ENCODE measurements at regions not wholly inside any gene's neighbourhood (a gene's known extent, or its start where the extent isn't known, plus 50 kb on each side); places are given as distances from the start of the nearest gene placed in this dataset.
A peak's percentile ranks its signal among the peaks of the same experiment; 100 is the strongest.

- H2AFZ ChIP-seq (ENCODE audit: low read depth, low read length), result no peak overlapping the region
Measured at GRCh38 chr7:115883629-115884028, 146.9 kb downstream of the TFEC start.

GRCh38 chr7:115881476-115881875, 149.1 kb downstream of the TFEC start:
- Histone ChIP-seq H3K4me3 (ENCODE audit: insufficient read depth in 1 of 2, low read depth in 1 of 2, low read length in 2 of 2) (no peak overlapping the region), H2BK15ac (ENCODE audit: low read depth, poor library complexity, severe bottlenecking) (no peak overlapping the region), H4K8ac (ENCODE audit: low read length) (no peak overlapping the region), H3K27ac (ENCODE audit: low read length, poor library complexity, severe bottlenecking) (no peak overlapping the region), H3K4ac (ENCODE audit: low read depth in 1 of 2, low read length in 2 of 2) (no peak overlapping the region), H2BK5ac (ENCODE audit: low read depth, low read length, poor library complexity, severe bottlenecking) (no peak overlapping the region), H3K18ac (ENCODE audit: low read depth in 1 of 2, low read length in 2 of 2) (no peak overlapping the region), H3K14ac (ENCODE audit: low read length in 2 of 2) (no peak overlapping the region), H2AFZ (ENCODE audit: low read depth, low read length) (no peak overlapping the region), H2BK120ac (ENCODE audit: low read depth, low read length) (no peak overlapping the region), H4K91ac (ENCODE audit: low read length) (no peak overlapping the region), H3K4me1 (ENCODE audit: control insufficient read depth, insufficient read depth, low read depth, low read length) (no peaks in the 10 kb centered on the region), H3K27me3 (ENCODE audit: control insufficient read depth in 1 of 2, insufficient read depth in 1 of 2, low read length in 2 of 2) (peaks cover 0 to 3% of the 10 kb centered on the region in 2 experiments), H2BK12ac (ENCODE audit: low read length in 2 of 2) (no peak overlapping the region), H3K9ac (ENCODE audit: low read length) (no peak overlapping the region), H3K9me3 (ENCODE audit: control insufficient read depth, low read length) (no peaks in the 10 kb centered on the region), H3K4me2 (ENCODE audit: low read length, poor library complexity, severe bottlenecking) (no peak overlapping the region), H3K79me1 (replicated peaks; ENCODE audit: low read length, poor library complexity, severe bottlenecking) (no peaks in the 10 kb centered on the region), H3K23ac (ENCODE audit: low read length in 2 of 2) (no peak overlapping the region), H2AK5ac (ENCODE audit: low read length, severe bottlenecking) (no peak overlapping the region), H3K36me3 (ENCODE audit: control insufficient read depth in 1 of 2, insufficient read depth in 2 of 2, low read depth in 1 of 2, low read length in 2 of 2) (no peaks in the 10 kb centered on the region)
- 100% methylated on average over 2 of the region's 2 CpGs for WGBS
- no peak for DNase-seq

More at GRCh38 chr7:115883629-115884028, 146.9 kb downstream of the TFEC start:
- Histone ChIP-seq H2BK5ac (ENCODE audit: low read depth, low read length, poor library complexity, severe bottlenecking) (no peak overlapping the region), H3K14ac (ENCODE audit: low read length in 2 of 2) (no peak overlapping the region), H3K27ac (ENCODE audit: low read length, poor library complexity, severe bottlenecking) (no peak overlapping the region), H3K4me3 (ENCODE audit: insufficient read depth in 1 of 2, low read depth in 1 of 2, low read length in 2 of 2) (no peak overlapping the region), H3K4me2 (ENCODE audit: low read length, poor library complexity, severe bottlenecking) (no peak overlapping the region), H3K79me1 (replicated peaks; ENCODE audit: low read length, poor library complexity, severe bottlenecking) (no peaks in the 10 kb centered on the region), H3K9me3 (ENCODE audit: control insufficient read depth, low read length) (no peaks in the 10 kb centered on the region), H3K23ac (ENCODE audit: low read length in 2 of 2) (no peak overlapping the region), H4K8ac (ENCODE audit: low read length) (no peak overlapping the region), H2AK5ac (ENCODE audit: low read length, severe bottlenecking) (no peak overlapping the region), H2BK12ac (ENCODE audit: low read length in 2 of 2) (no peak overlapping the region), H4K91ac (ENCODE audit: low read length) (no peak overlapping the region), H3K18ac (ENCODE audit: low read depth in 1 of 2, low read length in 2 of 2) (no peak overlapping the region), H3K27me3 (ENCODE audit: control insufficient read depth in 1 of 2, insufficient read depth in 1 of 2, low read length in 2 of 2) (peaks cover 0 to 3% of the 10 kb centered on the region in 2 experiments), H2BK120ac (ENCODE audit: low read depth, low read length) (no peak overlapping the region), H3K36me3 (ENCODE audit: control insufficient read depth in 1 of 2, insufficient read depth in 2 of 2, low read depth in 1 of 2, low read length in 2 of 2) (no peaks in the 10 kb centered on the region), H3K4ac (ENCODE audit: low read depth in 1 of 2, low read length in 2 of 2) (no peak overlapping the region), H3K4me1 (ENCODE audit: control insufficient read depth, insufficient read depth, low read depth, low read length) (no peaks in the 10 kb centered on the region), H3K9ac (ENCODE audit: low read length) (no peak overlapping the region), H2BK15ac (ENCODE audit: low read depth, poor library complexity, severe bottlenecking) (no peak overlapping the region)
- DNase-seq, result no peak
- WGBS, result 89% methylated on average over 6 of the region's 6 CpGs

- Histone ChIP-seq H2AFZ (ENCODE audit: low read depth, low read length) (peak overlapping the region; percentile 14), H2BK120ac (ENCODE audit: low read depth, low read length) (no peak overlapping the region), H2BK5ac (ENCODE audit: low read depth, low read length, poor library complexity, severe bottlenecking) (no peak overlapping the region), H3K9me3 (ENCODE audit: control insufficient read depth, low read length) (no peaks in the 10 kb centered on the region), H2AK5ac (ENCODE audit: low read length, severe bottlenecking) (no peak overlapping the region), H4K91ac (ENCODE audit: low read length) (no peak overlapping the region), H3K27me3 (ENCODE audit: control insufficient read depth in 1 of 2, insufficient read depth in 1 of 2, low read length in 2 of 2) (peaks cover 0 to 3% of the 10 kb centered on the region in 2 experiments), H3K18ac (ENCODE audit: low read depth in 1 of 2, low read length in 2 of 2) (no peak overlapping the region), H3K4me2 (ENCODE audit: low read length, poor library complexity, severe bottlenecking) (no peak overlapping the region), H3K36me3 (ENCODE audit: control insufficient read depth in 1 of 2, insufficient read depth in 2 of 2, low read depth in 1 of 2, low read length in 2 of 2) (no peaks in the 10 kb centered on the region), H2BK15ac (ENCODE audit: low read depth, poor library complexity, severe bottlenecking) (no peak overlapping the region), H3K4me1 (ENCODE audit: control insufficient read depth, insufficient read depth, low read depth, low read length) (no peaks in the 10 kb centered on the region), H2BK12ac (ENCODE audit: low read length in 2 of 2) (no peak overlapping the region), H3K4ac (ENCODE audit: low read depth in 1 of 2, low read length in 2 of 2) (no peak overlapping the region), H3K9ac (ENCODE audit: low read length) (no peak overlapping the region), H3K14ac (ENCODE audit: low read length in 2 of 2) (no peak overlapping the region), H3K23ac (ENCODE audit: low read length in 2 of 2) (no peak overlapping the region), H3K79me1 (replicated peaks; ENCODE audit: low read length, poor library complexity, severe bottlenecking) (no peaks in the 10 kb centered on the region), H3K27ac (ENCODE audit: low read length, poor library complexity, severe bottlenecking) (no peak overlapping the region), H4K8ac (ENCODE audit: low read length) (no peak overlapping the region), H3K4me3 (ENCODE audit: insufficient read depth in 1 of 2, low read depth in 1 of 2, low read length in 2 of 2) (no peak overlapping the region)
- no peak for DNase-seq
- 100% methylated on average over 2 of the region's 2 CpGs for WGBS
Measured at GRCh38 chr7:115879171-115879570, 151.4 kb downstream of the TFEC start.

GRCh38 chr7:115869801-115870200, 160.8 kb downstream of the TFEC start:
- Histone ChIP-seq H3K4me3 (ENCODE audit: insufficient read depth in 1 of 2, low read depth in 1 of 2, low read length in 2 of 2) (no peak overlapping the region), H3K4me2 (ENCODE audit: low read length, poor library complexity, severe bottlenecking) (no peak overlapping the region), H4K91ac (ENCODE audit: low read length) (no peak overlapping the region), H2AFZ (ENCODE audit: low read depth, low read length) (no peak overlapping the region), H3K27me3 (ENCODE audit: control insufficient read depth in 1 of 2, insufficient read depth in 1 of 2, low read length in 2 of 2) (no peaks in the 10 kb centered on the region), H4K8ac (ENCODE audit: low read length) (no peak overlapping the region), H2BK120ac (ENCODE audit: low read depth, low read length) (no peak overlapping the region), H3K4ac (ENCODE audit: low read depth in 1 of 2, low read length in 2 of 2) (no peak overlapping the region), H2BK12ac (ENCODE audit: low read length in 2 of 2) (no peak overlapping the region), H3K18ac (ENCODE audit: low read depth in 1 of 2, low read length in 2 of 2) (no peak overlapping the region), H3K9me3 (ENCODE audit: control insufficient read depth, low read length) (no peaks in the 10 kb centered on the region), H2BK5ac (ENCODE audit: low read depth, low read length, poor library complexity, severe bottlenecking) (no peak overlapping the region), H3K23ac (ENCODE audit: low read length in 2 of 2) (no peak overlapping the region), H2BK15ac (ENCODE audit: low read depth, poor library complexity, severe bottlenecking) (no peak overlapping the region), H3K79me1 (replicated peaks; ENCODE audit: low read length, poor library complexity, severe bottlenecking) (no peaks in the 10 kb centered on the region), H3K36me3 (ENCODE audit: control insufficient read depth in 1 of 2, insufficient read depth in 2 of 2, low read depth in 1 of 2, low read length in 2 of 2) (no peaks in the 10 kb centered on the region), H2AK5ac (ENCODE audit: low read length, severe bottlenecking) (no peak overlapping the region), H3K4me1 (ENCODE audit: control insufficient read depth, insufficient read depth, low read depth, low read length) (no peaks in the 10 kb centered on the region), H3K27ac (ENCODE audit: low read length, poor library complexity, severe bottlenecking) (no peak overlapping the region), H3K14ac (ENCODE audit: low read length in 2 of 2) (no peak overlapping the region), H3K9ac (ENCODE audit: low read length) (no peak overlapping the region)
- DNase-seq, result no peak
